ENCODE measurements at regions not wholly inside any gene's neighbourhood (a gene's known extent, or its start where the extent isn't known, plus 50 kb on each side); places are given as distances from the start of the nearest gene placed in this dataset.

DNA sequence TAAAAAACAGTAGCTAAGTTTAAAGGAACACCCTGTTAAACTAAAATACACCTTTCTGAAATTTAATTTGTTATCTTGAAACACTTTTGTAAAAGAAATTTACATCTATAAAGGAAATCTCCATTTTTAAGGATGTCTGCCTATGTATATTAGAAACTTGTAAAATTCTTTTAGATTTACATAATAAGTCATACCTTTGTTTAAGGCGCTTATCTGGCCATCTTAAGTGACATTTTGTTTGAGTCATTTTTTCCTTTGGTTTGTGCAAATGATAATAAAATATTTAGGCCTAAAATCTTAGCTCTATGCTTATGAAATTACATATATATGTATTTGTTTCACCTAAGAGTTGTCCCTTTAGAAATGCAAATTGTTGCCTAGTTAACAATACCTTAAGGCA, 1193.4 kb downstream of the FSCB start:
- no peak for ATAC-seq
- Histone ChIP-seq H3K27ac (no peak overlapping the region), H3K4me3 (no peak overlapping the region), H3K9me3 (no peaks in the 10 kb centered on the region), H3K4me2 (no peak overlapping the region), H3K4me1 (no peaks in the 10 kb centered on the region)
- whole genome bisulfite sequencing (ENCODE audit: missing lambda C conversion rate), result 49% methylated on average over 1 of the region's 1 CpG
- ChIA-PET CTCF (interaction anchor here (0.7 kb wide), 1 partner anchor 10 kb away, joined by 3 read pairs; no protein-coding TSS in a partner anchor), POLR2A (no interaction called here)
- no peak for DNase-seq (ENCODE audit: low read depth in 1 of 2, low spot score in 1 of 2)
- no peak for FAIRE-seq
- TF ChIP-seq FOSB (CRISPR knock-in tag; IDR thresholded peaks at IDR 0.05) (no peak), TFCP2L1 (CRISPR knock-in tag; IDR thresholded peaks at IDR 0.05) (no peak), MAZ (IDR thresholded peaks at IDR 0.05; ENCODE audit: borderline replicate concordance, low read depth, low read length) (no peak), MYC (IDR thresholded peaks at IDR 0.05; ENCODE audit: borderline replicate concordance, low read length) (no peak), RNF2 (IDR thresholded peaks at IDR 0.05; ENCODE audit: borderline replicate concordance, low read depth) (no peak), JUN (IDR thresholded peaks at IDR 0.05) (no peak), PHF8 (IDR thresholded peaks at IDR 0.05; ENCODE audit: borderline replicate concordance, low read depth) (no peak), EP300 (IDR thresholded peaks at IDR 0.05) (no peak), CBX8 (IDR thresholded peaks at IDR 0.05) (no peak), ZFP36 (IDR thresholded peaks at IDR 0.05; ENCODE audit: borderline replicate concordance, partially characterized antibody) (no peak), ZC3H11A (IDR thresholded peaks at IDR 0.05) (no peak), KDM1A (IDR thresholded peaks at IDR 0.05; ENCODE audit: low read depth) (no peak), RCOR1 (IDR thresholded peaks at IDR 0.05; ENCODE audit: low read depth, low read length) (no peak), POLR2AphosphoS2 (conservative IDR thresholded peaks at IDR 0.05; ENCODE audit: low read length) (no peak)
- TF ChIP-seq, protein P1, sequence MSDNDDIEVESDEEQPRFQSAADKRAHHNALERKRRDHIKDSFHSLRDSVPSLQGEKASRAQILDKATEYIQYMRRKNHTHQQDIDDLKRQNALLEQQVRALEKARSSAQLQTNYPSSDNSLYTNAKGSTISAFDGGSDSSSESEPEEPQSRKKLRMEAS (IDR thresholded peaks at IDR 0.05), result no peak
- TF ChIP-seq, protein P2, sequence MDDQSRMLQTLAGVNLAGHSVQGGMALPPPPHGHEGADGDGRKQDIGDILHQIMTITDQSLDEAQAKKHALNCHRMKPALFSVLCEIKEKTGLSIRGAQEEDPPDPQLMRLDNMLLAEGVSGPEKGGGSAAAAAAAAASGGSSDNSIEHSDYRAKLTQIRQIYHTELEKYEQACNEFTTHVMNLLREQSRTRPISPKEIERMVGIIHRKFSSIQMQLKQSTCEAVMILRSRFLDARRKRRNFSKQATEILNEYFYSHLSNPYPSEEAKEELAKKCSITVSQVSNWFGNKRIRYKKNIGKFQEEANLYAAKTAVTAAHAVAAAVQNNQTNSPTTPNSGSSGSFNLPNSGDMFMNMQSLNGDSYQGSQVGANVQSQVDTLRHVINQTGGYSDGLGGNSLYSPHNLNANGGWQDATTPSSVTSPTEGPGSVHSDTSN (IDR thresholded peaks at IDR 0.05), result no peak
- TF ChIP-seq, protein P3, sequence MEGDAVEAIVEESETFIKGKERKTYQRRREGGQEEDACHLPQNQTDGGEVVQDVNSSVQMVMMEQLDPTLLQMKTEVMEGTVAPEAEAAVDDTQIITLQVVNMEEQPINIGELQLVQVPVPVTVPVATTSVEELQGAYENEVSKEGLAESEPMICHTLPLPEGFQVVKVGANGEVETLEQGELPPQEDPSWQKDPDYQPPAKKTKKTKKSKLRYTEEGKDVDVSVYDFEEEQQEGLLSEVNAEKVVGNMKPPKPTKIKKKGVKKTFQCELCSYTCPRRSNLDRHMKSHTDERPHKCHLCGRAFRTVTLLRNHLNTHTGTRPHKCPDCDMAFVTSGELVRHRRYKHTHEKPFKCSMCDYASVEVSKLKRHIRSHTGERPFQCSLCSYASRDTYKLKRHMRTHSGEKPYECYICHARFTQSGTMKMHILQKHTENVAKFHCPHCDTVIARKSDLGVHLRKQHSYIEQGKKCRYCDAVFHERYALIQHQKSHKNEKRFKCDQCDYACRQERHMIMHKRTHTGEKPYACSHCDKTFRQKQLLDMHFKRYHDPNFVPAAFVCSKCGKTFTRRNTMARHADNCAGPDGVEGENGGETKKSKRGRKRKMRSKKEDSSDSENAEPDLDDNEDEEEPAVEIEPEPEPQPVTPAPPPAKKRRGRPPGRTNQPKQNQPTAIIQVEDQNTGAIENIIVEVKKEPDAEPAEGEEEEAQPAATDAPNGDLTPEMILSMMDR (IDR thresholded peaks at IDR 0.05), result no peak
- TF ChIP-seq, protein P4, sequence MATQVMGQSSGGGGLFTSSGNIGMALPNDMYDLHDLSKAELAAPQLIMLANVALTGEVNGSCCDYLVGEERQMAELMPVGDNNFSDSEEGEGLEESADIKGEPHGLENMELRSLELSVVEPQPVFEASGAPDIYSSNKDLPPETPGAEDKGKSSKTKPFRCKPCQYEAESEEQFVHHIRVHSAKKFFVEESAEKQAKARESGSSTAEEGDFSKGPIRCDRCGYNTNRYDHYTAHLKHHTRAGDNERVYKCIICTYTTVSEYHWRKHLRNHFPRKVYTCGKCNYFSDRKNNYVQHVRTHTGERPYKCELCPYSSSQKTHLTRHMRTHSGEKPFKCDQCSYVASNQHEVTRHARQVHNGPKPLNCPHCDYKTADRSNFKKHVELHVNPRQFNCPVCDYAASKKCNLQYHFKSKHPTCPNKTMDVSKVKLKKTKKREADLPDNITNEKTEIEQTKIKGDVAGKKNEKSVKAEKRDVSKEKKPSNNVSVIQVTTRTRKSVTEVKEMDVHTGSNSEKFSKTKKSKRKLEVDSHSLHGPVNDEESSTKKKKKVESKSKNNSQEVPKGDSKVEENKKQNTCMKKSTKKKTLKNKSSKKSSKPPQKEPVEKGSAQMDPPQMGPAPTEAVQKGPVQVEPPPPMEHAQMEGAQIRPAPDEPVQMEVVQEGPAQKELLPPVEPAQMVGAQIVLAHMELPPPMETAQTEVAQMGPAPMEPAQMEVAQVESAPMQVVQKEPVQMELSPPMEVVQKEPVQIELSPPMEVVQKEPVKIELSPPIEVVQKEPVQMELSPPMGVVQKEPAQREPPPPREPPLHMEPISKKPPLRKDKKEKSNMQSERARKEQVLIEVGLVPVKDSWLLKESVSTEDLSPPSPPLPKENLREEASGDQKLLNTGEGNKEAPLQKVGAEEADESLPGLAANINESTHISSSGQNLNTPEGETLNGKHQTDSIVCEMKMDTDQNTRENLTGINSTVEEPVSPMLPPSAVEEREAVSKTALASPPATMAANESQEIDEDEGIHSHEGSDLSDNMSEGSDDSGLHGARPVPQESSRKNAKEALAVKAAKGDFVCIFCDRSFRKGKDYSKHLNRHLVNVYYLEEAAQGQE (IDR thresholded peaks at IDR 0.05), result no peak
- TF ChIP-seq, protein P5, sequence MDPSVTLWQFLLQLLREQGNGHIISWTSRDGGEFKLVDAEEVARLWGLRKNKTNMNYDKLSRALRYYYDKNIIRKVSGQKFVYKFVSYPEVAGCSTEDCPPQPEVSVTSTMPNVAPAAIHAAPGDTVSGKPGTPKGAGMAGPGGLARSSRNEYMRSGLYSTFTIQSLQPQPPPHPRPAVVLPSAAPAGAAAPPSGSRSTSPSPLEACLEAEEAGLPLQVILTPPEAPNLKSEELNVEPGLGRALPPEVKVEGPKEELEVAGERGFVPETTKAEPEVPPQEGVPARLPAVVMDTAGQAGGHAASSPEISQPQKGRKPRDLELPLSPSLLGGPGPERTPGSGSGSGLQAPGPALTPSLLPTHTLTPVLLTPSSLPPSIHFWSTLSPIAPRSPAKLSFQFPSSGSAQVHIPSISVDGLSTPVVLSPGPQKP (IDR thresholded peaks at IDR 0.05; ENCODE audit: low read depth, low read length), result no peak
- TF ChIP-seq, protein P6, sequence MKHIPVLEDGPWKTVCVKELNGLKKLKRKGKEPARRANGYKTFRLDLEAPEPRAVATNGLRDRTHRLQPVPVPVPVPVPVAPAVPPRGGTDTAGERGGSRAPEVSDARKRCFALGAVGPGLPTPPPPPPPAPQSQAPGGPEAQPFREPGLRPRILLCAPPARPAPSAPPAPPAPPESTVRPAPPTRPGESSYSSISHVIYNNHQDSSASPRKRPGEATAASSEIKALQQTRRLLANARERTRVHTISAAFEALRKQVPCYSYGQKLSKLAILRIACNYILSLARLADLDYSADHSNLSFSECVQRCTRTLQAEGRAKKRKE (CRISPR knock-in tag; IDR thresholded peaks at IDR 0.05; ENCODE audit: low read depth), result no peak
